Neural progenitor cell (in vitro differentiated cells): ENCODE measurements at regions not wholly inside any gene's neighbourhood (a gene's known extent, or its start where the extent isn't known, plus 50 kb on each side); places are given as distances from the start of the nearest gene placed in this dataset.

Experiments
- DNase-seq: peaks from one replicate; pipeline ENCODE4 v3.0.0-alpha.2; 2016; ENCODE audit warnings: low spot score
- H2AFZ ChIP-seq: fragments of 200-600 bp; sonication (generic); replicated peaks from 2 replicates; pipeline ENCODE4 v1.6.1; 2016; ENCODE audit warnings: antibody characterized with exemption
- H3F3A ChIP-seq: fragments of 200-600 bp; sonication (generic); 2 replicates; pipeline ENCODE4 v1.6.1; 2016; ENCODE audit warnings: antibody characterized with exemption, low read depth
- H3K27ac ChIP-seq: fragments of 200-600 bp; sonication (generic); 2 replicates; pipeline ENCODE4 v1.5.1; 2016; ENCODE audit warnings: mild to moderate bottlenecking
- H3K27me3 ChIP-seq: fragments of 200-600 bp; sonication (generic); 2 replicates; pipeline ENCODE4 v1.6.1; 2016; ENCODE audit warnings: mild to moderate bottlenecking, moderate library complexity
- H3K36me3 ChIP-seq: fragments of 200-600 bp; sonication (generic); 2 replicates; pipeline ENCODE4 v1.5.1; 2016
- H3K4me1 ChIP-seq: fragments of 200-600 bp; sonication (generic); 2 replicates; pipeline ENCODE4 v1.6.1; 2016; ENCODE audit warnings: mixed run types
- H3K4me2 ChIP-seq: fragments of 200-600 bp; sonication (generic); 2 replicates; pipeline ENCODE4 v1.6.1; 2016
- H3K4me3 ChIP-seq: fragments of 200-600 bp; sonication (generic); 2 replicates; pipeline ENCODE4 v1.5.1; 2016
- H3K79me2 ChIP-seq: fragments of 200-600 bp; sonication (generic); 2 replicates; pipeline ENCODE4 v1.6.1; 2016; ENCODE audit warnings: low read depth
- H3K9ac ChIP-seq: fragments of 200-600 bp; sonication (generic); 2 replicates; pipeline ENCODE4 v1.6.1; 2016
- H3K9me3 ChIP-seq: fragments of 200-600 bp; sonication (generic); 2 replicates; pipeline ENCODE4 v1.5.1; 2016; ENCODE audit warnings: low read depth
- H4K20me1 ChIP-seq: fragments of 200-600 bp; sonication (generic); 2 replicates; pipeline ENCODE4 v1.6.1; 2016; ENCODE audit warnings: low read depth
- H3K27ac Mint-ChIP-seq: 3 replicates; pipeline ENCODE4 v1.8.0; 2021; ENCODE audit warnings: mixed read lengths
- H3K27me3 Mint-ChIP-seq: 2 replicates; pipeline ENCODE4 v1.8.0; 2022; ENCODE audit warnings: low read depth, mild to moderate bottlenecking, inconsistent platforms, moderate library complexity, mixed read lengths; ENCODE audit not compliant: insufficient read depth
- H3K36me3 Mint-ChIP-seq: 3 replicates; pipeline ENCODE4 v1.8.0; 2021; ENCODE audit warnings: mixed read lengths
- H3K4me1 Mint-ChIP-seq: 3 replicates; pipeline ENCODE4 v1.8.0; 2021; ENCODE audit warnings: mixed read lengths
- H3K4me3 Mint-ChIP-seq: 3 replicates; pipeline ENCODE4 v1.8.0; 2021; ENCODE audit warnings: mild to moderate bottlenecking, moderate library complexity, mixed read lengths
- H3K9me3 Mint-ChIP-seq: 3 replicates; pipeline ENCODE4 v1.8.0; 2020; ENCODE audit warnings: mixed read lengths
- EZH2 ChIP-seq: fragments of 200-600 bp; sonication (generic); IDR thresholded peaks from 2 replicates; pipeline ENCODE4 v1.6.1; 2017; ENCODE audit warnings: antibody characterized with exemption, mild to moderate bottlenecking, moderate library complexity
- EZH2phosphoT487 ChIP-seq: fragments of 200-600 bp; sonication (generic); IDR thresholded peaks from 2 replicates; pipeline ENCODE4 v1.6.1; 2017; ENCODE audit warnings: antibody characterized with exemption
- TF ChIP-seq, protein P1 (sequence below): fragments of 200-600 bp; sonication (generic); IDR thresholded peaks from 2 replicates; pipeline ENCODE4 v1.5.1; 2017; ENCODE audit warnings: antibody characterized with exemption, mild to moderate bottlenecking

GRCh38 chr13:80444240-80445015, 103.5 kb upstream of the SPRY2 start:
- Mint-ChIP-seq H3K27me3 (no peaks in the 10 kb centered on the region), H3K4me3 (no peak overlapping the region), H3K9me3 (peaks cover under 1% of the 10 kb centered on the region), H3K4me1 (no peaks in the 10 kb centered on the region), H3K36me3 (no peaks in the 10 kb centered on the region), H3K27ac (no peak overlapping the region)
- Histone ChIP-seq H3K9me3 (no peaks in the 10 kb centered on the region), H3F3A (no peaks in the 10 kb centered on the region), H3K27ac (no peak overlapping the region), H3K4me3 (no peak overlapping the region), H4K20me1 (no peaks in the 10 kb centered on the region), H3K79me2 (no peaks in the 10 kb centered on the region), H3K27me3 (no peaks in the 10 kb centered on the region), H3K36me3 (no peaks in the 10 kb centered on the region), H3K4me1 (no peaks in the 10 kb centered on the region), H3K9ac (no peak overlapping the region), H3K4me2 (no peak overlapping the region), H2AFZ (peak overlapping the region; percentile 48)
- no peak for DNase-seq
- TF ChIP-seq, protein P1, sequence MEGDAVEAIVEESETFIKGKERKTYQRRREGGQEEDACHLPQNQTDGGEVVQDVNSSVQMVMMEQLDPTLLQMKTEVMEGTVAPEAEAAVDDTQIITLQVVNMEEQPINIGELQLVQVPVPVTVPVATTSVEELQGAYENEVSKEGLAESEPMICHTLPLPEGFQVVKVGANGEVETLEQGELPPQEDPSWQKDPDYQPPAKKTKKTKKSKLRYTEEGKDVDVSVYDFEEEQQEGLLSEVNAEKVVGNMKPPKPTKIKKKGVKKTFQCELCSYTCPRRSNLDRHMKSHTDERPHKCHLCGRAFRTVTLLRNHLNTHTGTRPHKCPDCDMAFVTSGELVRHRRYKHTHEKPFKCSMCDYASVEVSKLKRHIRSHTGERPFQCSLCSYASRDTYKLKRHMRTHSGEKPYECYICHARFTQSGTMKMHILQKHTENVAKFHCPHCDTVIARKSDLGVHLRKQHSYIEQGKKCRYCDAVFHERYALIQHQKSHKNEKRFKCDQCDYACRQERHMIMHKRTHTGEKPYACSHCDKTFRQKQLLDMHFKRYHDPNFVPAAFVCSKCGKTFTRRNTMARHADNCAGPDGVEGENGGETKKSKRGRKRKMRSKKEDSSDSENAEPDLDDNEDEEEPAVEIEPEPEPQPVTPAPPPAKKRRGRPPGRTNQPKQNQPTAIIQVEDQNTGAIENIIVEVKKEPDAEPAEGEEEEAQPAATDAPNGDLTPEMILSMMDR = no peak
- TF ChIP-seq EZH2phosphoT487 = no peak
- no peak for TF ChIP-seq EZH2

GRCh38 chr13:80442609-80443008, 101.7 kb upstream of the SPRY2 start:
- Histone ChIP-seq H3K4me3 (no peak overlapping the region), H4K20me1 (no peaks in the 10 kb centered on the region), H3K36me3 (no peaks in the 10 kb centered on the region), H3F3A (no peaks in the 10 kb centered on the region), H3K4me2 (no peak overlapping the region), H2AFZ (no peak overlapping the region), H3K27ac (no peak overlapping the region), H3K4me1 (no peaks in the 10 kb centered on the region), H3K79me2 (no peaks in the 10 kb centered on the region), H3K27me3 (no peaks in the 10 kb centered on the region), H3K9ac (no peak overlapping the region), H3K9me3 (no peaks in the 10 kb centered on the region)
- no peak overlapping the region for H3K4me3 Mint-ChIP-seq
- TF ChIP-seq, protein P1 = no peak
- no peak for TF ChIP-seq EZH2phosphoT487
- TF ChIP-seq EZH2 = no peak
- no peaks in the 10 kb centered on the region for H3K36me3 Mint-ChIP-seq
- no peaks in the 10 kb centered on the region for H3K4me1 Mint-ChIP-seq
- H3K27ac Mint-ChIP-seq = no peak overlapping the region
- DNase-seq = no peak
- H3K9me3 Mint-ChIP-seq = no peaks in the 10 kb centered on the region
- peaks cover 2% of the 10 kb centered on the region for H3K27me3 Mint-ChIP-seq

DNA sequence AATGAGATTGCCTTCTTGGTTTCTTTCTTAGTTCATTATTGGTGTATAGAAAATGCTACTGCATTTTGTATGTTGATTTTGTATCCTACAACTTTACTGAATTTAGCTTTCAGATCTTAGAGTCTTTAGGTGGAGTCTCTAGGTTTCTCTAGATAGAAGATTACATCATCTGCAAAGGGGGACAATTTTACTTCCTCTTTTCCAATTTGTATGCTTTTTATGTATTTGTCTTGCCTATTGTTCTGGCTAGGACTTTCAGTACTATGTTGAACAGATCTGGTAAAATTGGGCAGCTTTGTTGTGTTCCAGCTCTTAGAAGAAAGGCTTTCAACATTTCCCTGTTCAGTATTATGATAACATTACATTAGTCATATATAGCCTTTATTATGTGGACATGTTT, 101.0 kb upstream of the SPRY2 start:
- no peak overlapping the region for H3K4me2 ChIP-seq
- H3K36me3 ChIP-seq = no peaks in the 10 kb centered on the region
- H3K9ac ChIP-seq = no peak overlapping the region
- TF ChIP-seq, protein P1 = no peak
- TF ChIP-seq EZH2 (no peak), EZH2phosphoT487 (no peak)
- H4K20me1 ChIP-seq = no peaks in the 10 kb centered on the region
- H3K27me3 ChIP-seq = no peaks in the 10 kb centered on the region
- Mint-ChIP-seq H3K4me1 (peaks cover 6% of the 10 kb centered on the region), H3K36me3 (no peaks in the 10 kb centered on the region), H3K27me3 (peaks cover 2% of the 10 kb centered on the region), H3K27ac (no peak overlapping the region), H3K9me3 (no peaks in the 10 kb centered on the region), H3K4me3 (no peak overlapping the region)
- peaks cover 6% of the 10 kb centered on the region for H3K4me1 ChIP-seq
- DNase-seq = no peak
- H3K4me3 ChIP-seq = no peak overlapping the region
- no peak overlapping the region for H3K27ac ChIP-seq
- no peak overlapping the region for H2AFZ ChIP-seq
- no peaks in the 10 kb centered on the region for H3K9me3 ChIP-seq
- no peaks in the 10 kb centered on the region for H3F3A ChIP-seq
- H3K79me2 ChIP-seq = no peaks in the 10 kb centered on the region
